NCI-H446 (cell line): ENCODE measurements at regions not wholly inside any gene's neighbourhood (a gene's known extent, or its start where the extent isn't known, plus 50 kb on each side); places are given as distances from the start of the nearest gene placed in this dataset.

ENCODE experiments used
- DNase-seq, 2 experiments: peaks; one replicate each; lab custom pipeline; 2025; lab: John Stamatoyannopoulos, UW

GRCh38 chr6:94535798-94536197, 1041.5 kb upstream of the MANEA start:
- DNase-seq, result no peak

GRCh38 chr6:94511502-94512088, 1065.7 kb upstream of the MANEA start:
- no peak for DNase-seq

GRCh38 chr6:94510877-94511276, 1066.5 kb upstream of the MANEA start:
- no peak for DNase-seq

GRCh38 chr6:94501516-94501915, 1075.8 kb upstream of the MANEA start:
- DNase-seq, result no peak

DNA sequence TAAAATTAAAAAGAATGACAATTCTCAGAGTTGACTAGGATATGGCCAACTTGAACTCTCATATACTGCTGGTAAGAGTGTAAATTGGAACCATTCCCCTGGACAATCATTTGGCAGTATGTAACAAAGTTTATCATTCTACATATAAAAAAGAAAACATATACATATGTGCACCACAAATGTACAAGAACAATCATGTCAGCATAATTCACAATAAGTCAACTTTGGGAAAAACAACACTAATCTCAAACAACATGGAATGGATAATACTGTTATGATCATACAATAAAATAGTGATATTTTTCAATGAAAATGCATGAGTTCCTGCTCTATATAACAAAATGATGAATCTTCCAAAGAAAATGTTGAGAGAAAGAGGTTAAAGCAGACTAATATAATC, 1078.7 kb upstream of the EPHA7 start:
- DNase-seq, result no peak

- DNase-seq, result no peak
Observed at GRCh38 chr6:94494500-94494899, 1075.1 kb upstream of the EPHA7 start.

GRCh38 chr6:94487371-94487770, 1068.0 kb upstream of the EPHA7 start:
- no peak for DNase-seq

DNA sequence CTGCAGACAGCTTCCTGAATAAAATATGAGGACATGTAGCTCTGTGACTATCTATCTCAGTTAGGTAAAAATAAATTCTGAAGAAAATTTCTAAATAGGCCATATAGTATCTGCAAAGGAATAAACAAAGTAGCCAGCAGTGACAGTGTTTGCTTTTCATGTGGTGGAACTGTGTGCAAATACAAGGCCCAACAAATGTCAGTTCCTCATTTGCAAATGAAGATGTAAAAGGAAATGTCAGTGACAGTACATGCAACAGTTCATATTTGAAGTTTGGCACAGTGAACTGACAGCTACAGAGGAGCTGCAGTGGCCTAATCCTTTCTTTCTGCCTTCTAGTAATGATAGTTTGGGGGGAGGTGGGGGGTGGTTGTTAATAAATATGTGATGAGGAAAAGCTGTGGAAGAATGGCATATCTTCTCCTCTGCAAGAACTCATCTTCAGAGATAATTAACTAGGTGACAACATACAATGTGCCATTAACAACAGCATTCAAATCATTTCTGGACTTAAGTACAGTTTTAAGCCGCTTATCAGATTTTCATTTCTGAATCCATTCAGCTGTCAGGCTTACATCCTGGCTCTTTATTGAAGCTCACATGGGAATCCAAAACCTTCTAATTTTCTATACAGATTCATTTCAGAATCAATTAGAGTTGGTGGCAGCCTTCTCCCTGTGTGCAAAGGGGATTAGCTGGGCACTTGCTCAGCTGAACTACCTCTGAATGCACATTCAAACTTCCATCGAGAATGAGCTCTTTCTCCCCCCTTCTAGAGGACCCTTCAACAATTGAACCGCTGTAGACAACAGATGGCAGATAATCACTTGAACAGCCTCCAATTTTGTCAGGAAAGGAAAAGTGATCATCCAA, 1059.0 kb upstream of the EPHA7 start:
- DNase-seq, result peak; percentile 12 to 71

DNA sequence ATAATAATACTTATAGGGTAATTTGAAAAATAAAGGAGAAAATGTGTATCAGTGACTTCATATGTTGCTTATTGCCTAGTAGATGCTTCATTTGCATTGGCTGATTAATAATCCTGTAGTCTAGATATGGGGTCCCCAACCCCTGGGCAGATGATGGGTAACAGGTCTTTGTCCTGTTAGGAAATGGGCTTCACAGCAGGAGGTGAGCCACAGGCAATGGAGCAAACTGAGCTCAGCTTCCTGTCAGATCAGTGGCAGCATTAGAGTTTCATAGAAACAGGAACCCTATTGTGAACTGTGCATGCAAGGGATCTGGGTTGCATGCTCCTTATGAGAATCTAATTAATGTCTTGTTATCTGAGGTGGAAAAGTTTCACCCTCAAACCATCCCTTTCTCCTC, 1049.5 kb upstream of the EPHA7 start:
- no peak for DNase-seq

DNA sequence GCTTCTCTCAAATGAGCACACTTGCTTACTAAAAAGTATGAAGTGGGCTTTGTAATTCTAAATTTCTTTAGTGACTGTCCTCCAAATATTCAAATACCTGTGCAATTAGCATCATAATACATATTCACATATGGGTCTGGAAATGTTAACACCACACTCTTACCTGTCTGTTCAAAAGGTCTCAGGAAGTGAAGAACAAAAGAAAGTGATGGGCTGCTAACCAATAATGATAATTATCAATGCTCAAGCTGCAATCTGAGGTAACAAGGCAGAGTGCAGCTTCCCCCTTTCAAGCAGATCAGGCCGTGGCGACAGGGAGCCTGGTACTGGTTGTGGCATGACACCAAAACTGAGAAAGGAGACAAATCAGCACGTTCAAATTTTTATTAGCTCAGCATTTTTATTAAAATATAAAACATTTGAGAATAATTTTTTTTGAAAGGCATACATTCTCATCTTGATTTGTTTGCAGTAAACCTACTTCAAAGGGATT, 1044.7 kb upstream of the EPHA7 start:
- DNase-seq, result no peak

DNA sequence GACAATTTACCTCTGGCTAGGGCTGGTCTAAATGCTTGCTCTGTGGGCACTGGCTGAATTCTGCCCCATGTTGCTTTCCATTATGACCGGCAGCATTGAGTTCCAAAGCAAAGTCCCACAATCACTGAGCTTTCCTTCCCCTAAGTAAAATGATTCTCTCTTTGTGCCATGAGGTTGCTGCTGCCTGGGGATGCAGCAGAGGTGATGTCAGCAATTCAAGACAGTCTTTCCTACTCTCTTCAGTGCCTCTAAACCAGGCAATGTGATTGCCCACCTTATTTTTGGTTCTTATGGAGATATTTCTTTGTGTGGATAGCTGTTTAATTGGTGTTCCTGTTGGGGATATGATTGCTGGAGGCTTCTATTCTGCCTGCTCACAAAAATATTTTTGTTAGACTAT, 1043.9 kb upstream of the EPHA7 start:
- DNase-seq, result no peak

DNA sequence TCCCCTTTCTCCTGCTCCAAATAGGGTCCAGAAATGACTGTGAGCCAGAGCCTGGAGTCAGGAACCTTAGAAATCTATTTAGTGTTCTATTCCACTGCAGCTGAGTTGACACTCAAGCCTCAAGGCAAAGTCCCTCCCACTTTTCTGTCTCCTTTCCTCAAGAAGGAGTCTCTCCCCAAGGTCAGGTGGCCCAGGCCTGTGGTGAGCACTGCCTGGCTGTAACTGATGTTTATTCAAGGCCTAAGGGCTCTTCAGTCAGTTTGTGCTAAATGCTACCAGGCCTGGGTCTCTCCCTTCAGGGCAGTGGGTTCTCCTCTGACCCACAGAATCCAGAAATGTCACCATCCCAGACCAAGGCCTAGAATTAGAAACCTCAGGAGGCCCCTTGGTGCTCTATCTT, 1042.9 kb upstream of the EPHA7 start:
- no peak for DNase-seq

DNA sequence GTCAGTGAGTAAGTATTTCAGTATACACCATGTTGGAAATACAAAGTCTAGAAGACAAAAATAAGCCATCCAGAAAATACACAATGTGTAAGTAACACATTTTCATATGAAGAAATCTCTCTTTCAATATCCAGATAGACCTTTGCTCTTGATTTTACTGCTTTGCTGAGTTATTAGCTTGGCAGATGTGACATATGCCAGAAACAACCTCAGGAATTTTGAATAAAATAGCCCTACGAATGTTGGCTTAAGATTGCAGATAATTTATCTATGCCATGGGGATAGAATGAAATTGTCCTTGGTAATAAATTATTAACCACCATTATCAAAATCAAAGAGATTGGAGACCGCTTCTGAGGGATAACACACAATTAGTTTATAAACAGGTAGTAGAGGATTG, 1036.9 kb upstream of the EPHA7 start:
- DNase-seq, result no peak

DNA sequence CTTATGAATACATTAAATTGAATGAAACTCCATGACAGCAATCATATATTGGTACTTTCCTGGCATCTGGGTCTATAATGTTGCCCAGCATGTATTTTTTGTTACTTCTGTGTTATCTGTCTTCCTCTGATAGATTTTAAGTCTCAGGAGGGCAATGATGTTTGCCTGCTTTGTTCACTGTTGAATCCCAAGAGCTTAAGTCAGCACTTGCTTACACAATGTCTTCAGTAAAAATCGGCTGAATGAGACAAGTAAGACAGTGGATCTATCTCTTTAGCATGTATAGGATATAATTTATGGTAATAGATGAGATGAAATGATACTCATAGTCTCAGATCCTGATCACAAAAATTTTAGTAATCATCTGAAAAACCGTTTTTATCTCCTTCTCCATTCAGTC, 1034.9 kb upstream of the EPHA7 start:
- no peak for DNase-seq

DNA sequence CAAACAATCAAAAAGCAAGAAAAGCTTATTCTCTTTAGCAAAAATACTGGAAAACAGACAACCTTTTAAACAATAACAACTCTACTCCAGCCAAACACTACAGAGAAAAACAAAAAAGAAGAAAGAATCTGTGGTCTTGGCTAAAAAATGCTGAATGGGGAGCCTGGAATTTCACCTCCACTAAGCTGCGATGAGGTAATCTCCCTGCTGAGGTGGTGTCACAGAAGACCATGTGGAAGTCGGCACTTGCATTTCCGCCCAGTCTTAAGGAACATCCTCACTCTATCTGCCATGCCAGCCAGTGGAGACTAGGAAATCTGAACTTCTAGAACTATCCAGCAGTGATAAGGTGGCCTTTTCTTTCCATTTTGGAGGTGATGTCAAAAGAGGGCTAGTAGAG, 1026.8 kb upstream of the EPHA7 start:
- no peak for DNase-seq

- no peak for DNase-seq
Observed at GRCh38 chr6:94443701-94444100, 1024.3 kb upstream of the EPHA7 start.

GRCh38 chr6:94424692-94425091, 1005.3 kb upstream of the EPHA7 start:
- no peak for DNase-seq

- DNase-seq, result no peak
Observed at GRCh38 chr6:94417363-94417762, 998.0 kb upstream of the EPHA7 start.

DNA sequence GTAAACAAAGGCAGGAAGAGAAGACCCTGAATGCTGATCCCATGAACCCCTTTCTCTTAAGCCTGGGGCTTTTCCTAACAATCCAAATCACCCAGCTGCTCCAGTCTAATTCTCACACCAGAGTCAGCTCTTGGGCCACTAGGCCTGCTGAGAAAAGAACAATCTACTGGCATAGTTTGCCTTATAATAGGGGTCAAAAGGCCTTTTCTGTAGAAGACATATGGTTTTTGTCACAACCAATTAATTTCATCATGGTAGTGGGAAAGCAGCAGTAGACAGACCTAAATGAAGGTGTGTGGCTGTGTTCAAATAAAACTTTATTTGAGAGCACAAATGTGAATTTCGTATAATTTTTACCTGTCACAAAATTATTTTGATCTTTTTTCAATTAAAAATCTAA, 994.7 kb upstream of the EPHA7 start:
- no peak for DNase-seq

DNA sequence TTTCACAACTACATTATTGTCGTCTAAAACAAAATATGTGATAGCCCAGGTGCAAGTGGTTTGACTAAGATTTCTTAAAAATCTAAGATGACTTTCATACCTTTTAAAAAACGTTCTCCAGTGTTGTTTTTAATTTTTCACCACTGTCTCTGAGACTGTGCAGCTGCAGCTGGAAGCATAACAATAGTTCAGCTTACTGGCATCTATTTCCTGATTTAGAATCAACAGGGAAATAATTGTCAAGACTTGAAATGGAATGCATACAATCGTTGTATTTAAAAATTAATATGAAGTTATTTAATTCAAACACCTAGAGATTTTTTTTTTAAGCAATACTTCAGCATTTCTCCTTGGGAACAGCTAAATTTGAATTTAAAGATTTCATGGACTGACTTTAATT, 982.0 kb upstream of the EPHA7 start:
- DNase-seq, result no peak

- no peak for DNase-seq
Observed at GRCh38 chr6:94394822-94395221, 975.5 kb upstream of the EPHA7 start.

DNA sequence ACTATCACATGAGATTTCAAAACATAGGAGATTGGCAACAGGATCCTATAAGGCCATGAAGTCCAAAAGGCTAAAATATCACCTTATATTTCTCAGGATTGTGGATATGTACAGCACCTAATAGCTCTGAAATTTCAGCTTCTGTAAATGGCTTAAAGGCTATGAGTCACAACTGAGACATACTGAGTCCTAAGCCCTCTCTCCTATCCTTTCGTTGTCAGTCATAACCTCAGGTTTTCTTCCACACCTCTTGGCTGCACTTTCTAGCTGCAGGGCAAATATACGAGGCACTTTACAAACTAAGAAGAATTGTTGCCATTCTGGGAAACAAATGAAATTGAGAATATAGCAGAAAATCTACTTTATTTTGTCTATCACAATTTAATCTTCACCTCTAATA, 969.9 kb upstream of the EPHA7 start:
- no peak for DNase-seq

DNA sequence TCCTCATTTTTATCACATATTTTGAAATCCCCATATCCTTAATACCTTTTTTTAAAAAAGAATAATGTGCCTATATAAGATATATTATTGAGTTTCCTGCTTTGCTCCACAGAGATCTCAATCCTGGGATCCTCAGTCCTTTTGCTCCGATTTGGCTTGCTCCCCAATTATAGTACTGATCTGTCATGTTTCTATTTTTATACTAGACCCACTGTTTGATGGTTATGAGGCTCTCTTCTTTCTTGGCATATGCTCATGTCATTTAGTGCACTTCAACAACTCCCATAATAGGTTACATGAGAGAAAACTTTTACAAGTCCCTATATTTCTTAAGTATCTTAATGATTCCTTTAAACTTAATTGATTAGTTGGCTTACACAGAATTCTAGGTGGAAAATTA, 958.5 kb upstream of the EPHA7 start:
- DNase-seq, result peak; percentile 61 to 65

GRCh38 chr6:94376876-94377275, 957.5 kb upstream of the EPHA7 start:
- no peak for DNase-seq
